BJ (cell line): ENCODE measurements at regions not wholly inside any gene's neighbourhood (a gene's known extent, or its start where the extent isn't known, plus 50 kb on each side); places are given as distances from the start of the nearest gene placed in this dataset.

ENCODE experiments used
- CTCF ChIA-PET: fragments of 350-600 bp; formaldehyde crosslinking; extraction: SDS; loops from one replicate; lab custom pipeline; 2021; ENCODE audit warnings: antibody characterized with exemption, inconsistent platforms; lab: Yijun Ruan, JAX
- POLR2A ChIA-PET: fragments of 300-600 bp; sonication (Branson Sonifier 250); formaldehyde crosslinking; extraction: SDS; loops from one replicate; lab custom pipeline; 2021; ENCODE audit warnings: antibody characterized with exemption; lab: Charles Lee
- DNase-seq: peaks from one replicate; pipeline ENCODE4 v3.0.0-alpha.2; 2011; ENCODE audit warnings: low read depth
- H3K27me3 ChIP-seq: 2 replicates; pipeline ENCODE4 v1.6.0; 2011; ENCODE audit warnings: low read length; ENCODE audit not compliant: control insufficient read depth, insufficient read depth
- H3K36me3 ChIP-seq: 2 replicates; pipeline ENCODE4 v1.5.1; 2011; ENCODE audit warnings: low read length; ENCODE audit not compliant: control insufficient read depth, insufficient read depth
- H3K4me3 ChIP-seq: 2 replicates; pipeline ENCODE4 v1.5.1; 2011; ENCODE audit warnings: low read depth, mild to moderate bottlenecking, control low read depth, low read length
- TF ChIP-seq, protein P1 (sequence below): IDR thresholded peaks from 2 replicates; pipeline ENCODE4 v1.5.1; 2011; ENCODE audit warnings: low read depth, mild to moderate bottlenecking, control low read depth, inconsistent platforms, low read length, moderate library complexity; ENCODE audit not compliant: insufficient read depth

DNA sequence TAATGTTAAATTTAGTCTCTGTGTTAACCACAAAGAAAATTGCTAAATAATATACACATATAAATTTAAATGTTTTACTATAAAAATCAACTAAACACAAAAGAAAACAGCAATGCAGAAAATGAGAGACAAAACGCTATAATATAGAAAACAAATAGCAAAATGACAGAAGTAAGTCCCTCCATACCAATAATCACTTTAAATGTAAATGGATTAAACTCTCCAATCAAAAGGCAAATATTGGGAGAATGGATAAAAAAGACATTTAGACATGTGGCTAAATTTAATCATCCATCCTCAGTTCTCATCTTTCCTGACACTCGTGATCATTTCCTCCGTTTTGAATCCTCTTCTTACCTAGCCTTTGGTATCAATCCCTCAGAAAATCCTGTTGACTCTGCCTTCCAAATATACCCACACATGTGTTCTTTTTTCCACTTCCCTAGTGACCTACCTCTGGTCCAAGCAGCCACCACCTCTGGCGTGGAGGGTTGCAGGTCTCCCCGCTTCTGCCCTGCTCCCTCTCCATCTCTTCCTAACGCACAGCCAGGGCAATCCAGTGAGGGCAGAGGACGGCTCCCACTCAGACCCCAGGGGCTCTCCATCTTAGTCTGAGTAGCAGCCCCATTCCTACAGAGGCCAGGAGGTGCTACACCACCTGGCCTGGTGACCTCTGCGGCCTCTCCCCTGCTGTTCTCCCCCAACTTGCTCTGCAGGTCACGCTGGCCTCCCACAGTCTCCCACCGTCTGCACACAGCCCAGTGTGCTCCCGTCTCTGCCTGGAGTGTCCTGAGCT is 149.2 kb downstream of the RNASET2 start:
- DNase-seq, result no peak
- Histone ChIP-seq H3K36me3 (no peaks in the 10 kb centered on the region), H3K4me3 (no peak overlapping the region), H3K27me3 (no peaks in the 10 kb centered on the region)
- ChIA-PET POLR2A (no interaction called here), CTCF (interaction anchor here (0.7 kb wide), 1 partner anchor 32 kb away, joined by 3 read pairs; no protein-coding TSS in a partner anchor)
- TF ChIP-seq, protein P1, sequence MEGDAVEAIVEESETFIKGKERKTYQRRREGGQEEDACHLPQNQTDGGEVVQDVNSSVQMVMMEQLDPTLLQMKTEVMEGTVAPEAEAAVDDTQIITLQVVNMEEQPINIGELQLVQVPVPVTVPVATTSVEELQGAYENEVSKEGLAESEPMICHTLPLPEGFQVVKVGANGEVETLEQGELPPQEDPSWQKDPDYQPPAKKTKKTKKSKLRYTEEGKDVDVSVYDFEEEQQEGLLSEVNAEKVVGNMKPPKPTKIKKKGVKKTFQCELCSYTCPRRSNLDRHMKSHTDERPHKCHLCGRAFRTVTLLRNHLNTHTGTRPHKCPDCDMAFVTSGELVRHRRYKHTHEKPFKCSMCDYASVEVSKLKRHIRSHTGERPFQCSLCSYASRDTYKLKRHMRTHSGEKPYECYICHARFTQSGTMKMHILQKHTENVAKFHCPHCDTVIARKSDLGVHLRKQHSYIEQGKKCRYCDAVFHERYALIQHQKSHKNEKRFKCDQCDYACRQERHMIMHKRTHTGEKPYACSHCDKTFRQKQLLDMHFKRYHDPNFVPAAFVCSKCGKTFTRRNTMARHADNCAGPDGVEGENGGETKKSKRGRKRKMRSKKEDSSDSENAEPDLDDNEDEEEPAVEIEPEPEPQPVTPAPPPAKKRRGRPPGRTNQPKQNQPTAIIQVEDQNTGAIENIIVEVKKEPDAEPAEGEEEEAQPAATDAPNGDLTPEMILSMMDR, result no peak

DNA sequence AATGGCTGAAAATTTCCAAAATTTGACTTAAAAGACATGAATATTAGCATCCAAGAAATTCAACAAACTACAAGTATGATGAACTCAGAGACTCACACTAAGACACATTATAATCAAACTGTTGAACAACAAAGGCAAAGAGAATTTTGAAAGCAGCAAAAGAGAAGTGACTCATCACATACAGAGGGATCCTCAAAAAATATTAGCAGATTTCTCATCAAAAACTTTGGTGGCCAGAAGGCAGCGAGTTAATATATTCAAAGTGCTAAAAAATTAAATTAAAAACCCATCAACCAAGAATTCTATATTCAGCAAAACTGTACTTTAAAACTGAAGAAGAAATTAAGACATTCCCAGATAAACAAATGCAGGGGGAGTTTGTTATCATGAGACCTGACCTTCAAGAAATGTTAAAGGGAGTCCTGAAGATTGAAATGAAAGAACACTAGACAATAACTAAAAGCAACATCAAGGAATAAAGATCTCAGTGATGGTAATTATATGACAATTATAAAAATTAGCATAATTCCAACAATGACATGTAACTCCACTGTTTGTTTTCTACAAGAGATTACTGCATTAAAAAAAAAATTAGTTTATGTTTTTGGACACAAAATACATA is 150.0 kb downstream of the RNASET2 start:
- Histone ChIP-seq H3K4me3 (no peak overlapping the region), H3K36me3 (no peaks in the 10 kb centered on the region), H3K27me3 (no peaks in the 10 kb centered on the region)
- POLR2A ChIA-PET, result no interaction called here
- no peak for DNase-seq
- TF ChIP-seq, protein P1, result no peak
- CTCF ChIA-PET, result no interaction called here

DNA sequence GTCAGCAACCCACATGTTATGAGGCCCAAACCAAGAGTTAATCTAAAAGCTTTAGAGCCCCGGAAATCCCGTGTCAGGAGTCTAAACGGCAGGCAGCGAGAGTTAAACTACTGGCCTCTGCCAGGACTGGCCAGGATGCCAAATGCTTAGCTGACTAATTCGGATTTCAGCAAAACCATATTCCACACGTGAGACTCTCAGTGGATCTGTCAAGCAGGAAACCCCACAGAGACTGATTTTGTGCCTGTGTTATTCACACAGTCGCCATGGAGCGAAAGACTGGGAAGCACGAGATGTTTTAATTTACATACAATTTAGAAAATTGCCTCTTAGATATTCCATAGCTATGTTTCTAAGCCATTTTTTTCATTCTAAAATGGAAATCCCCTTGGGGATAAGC is 152.9 kb downstream of the RNASET2 start:
- POLR2A ChIA-PET, result no interaction called here
- CTCF ChIA-PET, result interaction anchor here (1.7 kb wide), 1 partner anchor 185 kb away, joined by 7 read pairs; no protein-coding TSS in a partner anchor

DNA sequence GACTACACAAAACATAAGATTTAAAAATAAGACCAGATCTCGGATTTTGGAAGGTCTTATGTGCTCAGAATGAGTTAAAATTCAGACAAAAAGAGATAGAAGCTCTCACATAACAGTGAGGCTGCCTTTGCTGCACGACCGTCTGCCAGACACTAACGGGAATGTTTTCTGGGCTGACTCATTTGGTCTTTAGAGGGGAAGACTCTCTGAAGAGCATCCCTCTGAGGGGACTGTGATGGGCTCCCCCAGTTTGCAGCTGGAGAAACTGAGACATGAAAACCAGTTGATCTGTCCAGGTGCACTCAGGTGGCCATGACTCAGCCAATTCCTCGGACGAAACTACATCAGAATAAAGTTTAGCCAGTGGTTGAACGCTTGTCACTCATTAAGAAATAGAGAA is 153.9 kb downstream of the RNASET2 start:
- no peak for DNase-seq
- no peaks in the 10 kb centered on the region for H3K36me3 ChIP-seq
- TF ChIP-seq, protein P1, result no peak
- CTCF ChIA-PET, result no interaction called here
- POLR2A ChIA-PET, result no interaction called here
- H3K27me3 ChIP-seq, result no peaks in the 10 kb centered on the region
- H3K4me3 ChIP-seq, result no peak overlapping the region

More for the DNA sequence above, 152.9 kb downstream of the RNASET2 start:
- no peaks in the 10 kb centered on the region for H3K27me3 ChIP-seq
- no peak overlapping the region for H3K4me3 ChIP-seq
- DNase-seq, result no peak
- TF ChIP-seq, protein P1, result no peak
- H3K36me3 ChIP-seq, result no peaks in the 10 kb centered on the region

DNA sequence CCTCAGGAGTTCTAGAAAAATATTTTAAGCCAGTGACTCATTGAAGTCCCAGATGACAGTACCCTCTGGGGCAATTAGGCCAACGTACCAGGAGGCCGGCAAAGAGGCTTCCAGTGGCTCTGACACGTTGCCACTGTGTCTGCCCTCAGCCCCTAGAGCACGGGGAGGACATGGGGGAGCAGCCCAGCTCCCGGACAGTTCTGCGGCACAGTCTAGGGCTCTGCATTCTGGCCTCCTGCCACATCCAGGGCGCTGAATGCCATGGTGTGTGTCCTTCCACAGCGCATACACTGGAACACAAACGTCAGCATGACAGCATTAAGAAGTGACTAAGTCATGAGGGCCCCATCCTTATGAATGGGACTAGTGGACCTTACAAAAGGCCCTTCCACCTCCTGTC is 156.2 kb downstream of the RNASET2 start:
- DNase-seq, result no peak
- ChIA-PET POLR2A (no interaction called here), CTCF (interaction anchor here (2.3 kb wide), 1 partner anchor 13 kb away, joined by 6 read pairs; no protein-coding TSS in a partner anchor)
- Histone ChIP-seq H3K27me3 (no peaks in the 10 kb centered on the region), H3K4me3 (no peak overlapping the region), H3K36me3 (no peaks in the 10 kb centered on the region)
- TF ChIP-seq, protein P1, result no peak
